Activated naive CD8-positive, alpha-beta T cell (primary cell): ENCODE measurements at regions not wholly inside any gene's neighbourhood (a gene's known extent, or its start where the extent isn't known, plus 50 kb on each side); places are given as distances from the start of the nearest gene placed in this dataset.
"Not testable (repeated sequence)": the region's sequence is repeated elsewhere in the genome, so short reads cannot be mapped to it uniquely, and the experiment has no call there.

ENCODE experiments used
- H3K27ac Mint-ChIP-seq: one replicate; pipeline ENCODE4 v1.8.0; 2021; ENCODE audit warnings: mixed read lengths
- H3K27me3 Mint-ChIP-seq: one replicate; pipeline ENCODE4 v1.8.0; 2021; ENCODE audit warnings: mixed read lengths
- H3K36me3 Mint-ChIP-seq: one replicate; pipeline ENCODE4 v1.8.0; 2021; ENCODE audit warnings: mixed read lengths
- H3K4me1 Mint-ChIP-seq: one replicate; pipeline ENCODE4 v1.8.0; 2021; ENCODE audit warnings: low read depth, mixed read lengths
- H3K4me3 Mint-ChIP-seq: one replicate; pipeline ENCODE4 v1.8.0; 2021; ENCODE audit warnings: mild to moderate bottlenecking, mixed read lengths
- H3K9me3 Mint-ChIP-seq: one replicate; pipeline ENCODE4 v1.8.0; 2021; ENCODE audit warnings: low read depth, mixed read lengths

GRCh38 chr4:13793020-13793710, 165.6 kb upstream of the BOD1L1 start:
- H3K9me3 Mint-ChIP-seq = no peaks in the 10 kb centered on the region
- no peak overlapping the region for H3K27ac Mint-ChIP-seq
- peaks cover 15% of the 10 kb centered on the region for H3K27me3 Mint-ChIP-seq
- no peaks in the 10 kb centered on the region for H3K4me1 Mint-ChIP-seq
- no peak overlapping the region for H3K4me3 Mint-ChIP-seq
- H3K36me3 Mint-ChIP-seq = no peaks in the 10 kb centered on the region

- no peak overlapping the region for H3K4me3 Mint-ChIP-seq
- no peaks in the 10 kb centered on the region for H3K9me3 Mint-ChIP-seq
- H3K36me3 Mint-ChIP-seq = no peaks in the 10 kb centered on the region
- no peaks in the 10 kb centered on the region for H3K4me1 Mint-ChIP-seq
- peaks cover 15% of the 10 kb centered on the region for H3K27me3 Mint-ChIP-seq
- H3K27ac Mint-ChIP-seq = no peak overlapping the region
These were observed 167.5 kb upstream of the BOD1L1 start for GRCh38 chr4:13794819-13795565.

DNA sequence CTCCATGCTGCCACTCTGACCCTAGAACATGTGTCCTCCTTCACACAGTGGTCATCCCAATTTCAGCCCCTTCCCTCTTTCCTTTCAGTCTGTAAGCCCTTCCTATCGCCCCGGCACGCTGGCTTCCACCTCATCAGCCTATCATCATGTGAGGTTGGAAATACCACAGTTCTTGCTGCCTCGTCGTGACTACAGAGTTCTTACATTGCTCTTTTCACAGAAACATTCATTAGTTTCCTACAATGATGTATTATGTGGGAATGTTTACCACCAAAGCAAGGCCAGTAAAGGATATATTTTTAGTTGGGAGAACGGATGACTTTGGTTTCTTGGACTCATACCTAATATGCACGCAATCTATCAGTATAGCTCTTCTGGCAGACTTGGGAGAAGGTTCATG, 169.5 kb upstream of the BOD1L1 start:
- Mint-ChIP-seq H3K36me3 (no peaks in the 10 kb centered on the region), H3K4me1 (no peaks in the 10 kb centered on the region), H3K9me3 (no peaks in the 10 kb centered on the region), H3K4me3 (no peak overlapping the region), H3K27me3 (peaks cover 13% of the 10 kb centered on the region), H3K27ac (no peak overlapping the region)

DNA sequence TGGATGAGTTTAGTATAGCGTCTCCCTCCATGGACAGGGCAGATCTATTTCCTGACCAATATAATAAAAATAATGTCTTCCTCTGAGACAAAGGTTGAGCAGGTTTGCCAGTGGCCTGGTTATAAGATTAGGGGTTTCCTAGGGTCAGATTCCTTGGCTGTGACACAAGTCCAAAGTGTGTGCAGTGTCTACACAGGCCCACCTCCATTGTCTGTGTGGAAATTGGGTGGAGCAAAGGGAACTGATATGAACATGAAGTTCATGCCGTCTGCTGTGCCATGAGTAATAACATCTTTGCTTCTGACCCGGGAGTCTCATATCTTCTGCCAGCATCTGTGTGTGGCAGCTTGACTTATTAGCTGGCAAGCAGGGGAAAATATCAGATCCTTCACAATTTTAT, 187.7 kb upstream of the BOD1L1 start:
- Mint-ChIP-seq H3K27ac (no peak overlapping the region), H3K27me3 (no peaks in the 10 kb centered on the region), H3K36me3 (no peaks in the 10 kb centered on the region), H3K4me1 (no peaks in the 10 kb centered on the region), H3K9me3 (no peaks in the 10 kb centered on the region), H3K4me3 (no peak overlapping the region)

- no peaks in the 10 kb centered on the region for H3K27me3 Mint-ChIP-seq
- no peaks in the 10 kb centered on the region for H3K9me3 Mint-ChIP-seq
- H3K27ac Mint-ChIP-seq = no peak overlapping the region
- H3K4me1 Mint-ChIP-seq = no peaks in the 10 kb centered on the region
- H3K36me3 Mint-ChIP-seq = no peaks in the 10 kb centered on the region
- no peak overlapping the region for H3K4me3 Mint-ChIP-seq
These were observed 188.9 kb upstream of the BOD1L1 start for GRCh38 chr4:13816472-13816871.

GRCh38 chr4:13821522-13821921, 194.0 kb upstream of the BOD1L1 start:
- H3K36me3 Mint-ChIP-seq = no peaks in the 10 kb centered on the region
- no peak overlapping the region for H3K4me3 Mint-ChIP-seq
- H3K27ac Mint-ChIP-seq = no peak overlapping the region
- no peaks in the 10 kb centered on the region for H3K27me3 Mint-ChIP-seq
- H3K4me1 Mint-ChIP-seq = no peaks in the 10 kb centered on the region
- H3K9me3 Mint-ChIP-seq = peaks cover 7% of the 10 kb centered on the region

DNA sequence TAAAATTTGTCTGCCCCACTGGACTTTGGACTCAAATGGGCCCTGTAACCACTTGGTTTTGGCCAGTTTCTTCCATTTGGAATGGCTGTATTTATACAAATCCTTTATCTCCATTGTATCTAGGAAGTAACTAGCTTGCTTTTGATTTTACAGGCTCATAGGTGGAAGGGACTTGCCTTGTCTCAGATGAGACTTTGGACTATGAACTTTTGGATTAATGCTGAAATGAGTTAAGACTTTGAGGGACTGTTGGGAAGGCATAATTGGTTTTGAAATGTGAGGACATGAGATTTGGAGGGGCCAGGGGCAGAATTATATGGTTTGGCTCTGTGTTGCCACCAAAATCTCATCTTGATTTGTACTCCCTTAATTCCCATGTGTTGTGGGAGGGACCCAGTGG, 198.3 kb upstream of the BOD1L1 start:
- not testable (repeated sequence) for H3K36me3 Mint-ChIP-seq, H3K4me1 Mint-ChIP-seq, H3K27me3 Mint-ChIP-seq, H3K9me3 Mint-ChIP-seq, H3K4me3 Mint-ChIP-seq, H3K27ac Mint-ChIP-seq

GRCh38 chr4:13829457-13829856, 201.9 kb upstream of the BOD1L1 start:
- Mint-ChIP-seq H3K4me3 (no peak overlapping the region), H3K9me3 (peaks cover 4% of the 10 kb centered on the region), H3K27ac (no peak overlapping the region), H3K36me3 (no peaks in the 10 kb centered on the region), H3K4me1 (no peaks in the 10 kb centered on the region), H3K27me3 (no peaks in the 10 kb centered on the region)

DNA sequence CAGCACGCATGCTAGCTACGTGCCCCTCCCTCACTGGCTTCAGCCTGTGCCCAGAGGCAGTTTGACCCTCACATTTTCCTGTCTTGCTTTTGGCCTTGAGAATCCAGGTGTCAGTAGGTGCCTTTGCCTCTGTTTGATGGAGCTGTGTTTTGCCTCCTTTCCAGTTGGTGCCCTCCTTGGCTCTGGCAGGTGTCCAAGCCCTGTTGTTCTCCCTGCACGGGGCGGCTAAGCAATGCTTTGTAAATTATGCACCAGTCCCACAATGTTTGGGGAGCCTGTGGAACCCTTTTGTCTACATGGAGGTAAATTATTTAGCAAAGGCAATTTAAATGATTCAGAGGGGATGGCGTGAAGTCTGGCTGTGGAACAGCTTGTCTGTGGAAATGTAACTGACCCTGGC, 202.9 kb upstream of the BOD1L1 start:
- peaks cover 4% of the 10 kb centered on the region for H3K9me3 Mint-ChIP-seq
- H3K4me3 Mint-ChIP-seq = no peak overlapping the region
- H3K27me3 Mint-ChIP-seq = no peaks in the 10 kb centered on the region
- H3K4me1 Mint-ChIP-seq = no peaks in the 10 kb centered on the region
- no peak overlapping the region for H3K27ac Mint-ChIP-seq
- no peaks in the 10 kb centered on the region for H3K36me3 Mint-ChIP-seq

DNA sequence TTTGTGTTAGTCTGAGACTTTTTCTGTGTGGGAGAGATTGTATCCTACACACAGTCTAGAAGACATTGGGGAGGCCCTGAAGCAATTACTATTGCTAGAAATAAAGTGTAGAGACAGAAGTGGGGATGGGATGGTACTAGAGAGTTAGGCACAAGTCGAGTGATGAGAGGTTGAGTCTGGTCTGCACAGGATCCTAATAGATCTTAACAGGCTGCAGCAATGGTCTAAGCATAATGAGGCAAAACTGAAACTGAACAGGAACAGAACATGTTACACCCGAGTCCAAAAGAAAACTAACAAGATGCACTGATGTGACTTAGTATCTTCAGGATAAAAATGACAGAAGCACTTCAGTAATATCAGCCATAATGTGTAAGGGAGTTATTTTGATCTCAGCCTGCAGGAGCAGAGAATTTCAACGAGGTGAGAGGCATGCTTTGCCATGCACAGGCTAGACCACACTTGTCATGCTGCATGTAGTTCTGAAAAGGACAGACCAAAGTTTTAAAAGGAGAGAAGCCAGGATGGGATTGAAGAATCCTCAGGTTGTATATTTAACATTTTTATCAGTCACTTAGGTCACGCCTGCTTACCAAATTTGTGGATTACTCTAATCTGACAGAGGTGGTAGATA, 205.8 kb upstream of the BOD1L1 start:
- Mint-ChIP-seq H3K36me3 (no peaks in the 10 kb centered on the region), H3K4me3 (no peak overlapping the region), H3K4me1 (no peaks in the 10 kb centered on the region), H3K27me3 (no peaks in the 10 kb centered on the region), H3K27ac (no peak overlapping the region), H3K9me3 (no peaks in the 10 kb centered on the region)

DNA sequence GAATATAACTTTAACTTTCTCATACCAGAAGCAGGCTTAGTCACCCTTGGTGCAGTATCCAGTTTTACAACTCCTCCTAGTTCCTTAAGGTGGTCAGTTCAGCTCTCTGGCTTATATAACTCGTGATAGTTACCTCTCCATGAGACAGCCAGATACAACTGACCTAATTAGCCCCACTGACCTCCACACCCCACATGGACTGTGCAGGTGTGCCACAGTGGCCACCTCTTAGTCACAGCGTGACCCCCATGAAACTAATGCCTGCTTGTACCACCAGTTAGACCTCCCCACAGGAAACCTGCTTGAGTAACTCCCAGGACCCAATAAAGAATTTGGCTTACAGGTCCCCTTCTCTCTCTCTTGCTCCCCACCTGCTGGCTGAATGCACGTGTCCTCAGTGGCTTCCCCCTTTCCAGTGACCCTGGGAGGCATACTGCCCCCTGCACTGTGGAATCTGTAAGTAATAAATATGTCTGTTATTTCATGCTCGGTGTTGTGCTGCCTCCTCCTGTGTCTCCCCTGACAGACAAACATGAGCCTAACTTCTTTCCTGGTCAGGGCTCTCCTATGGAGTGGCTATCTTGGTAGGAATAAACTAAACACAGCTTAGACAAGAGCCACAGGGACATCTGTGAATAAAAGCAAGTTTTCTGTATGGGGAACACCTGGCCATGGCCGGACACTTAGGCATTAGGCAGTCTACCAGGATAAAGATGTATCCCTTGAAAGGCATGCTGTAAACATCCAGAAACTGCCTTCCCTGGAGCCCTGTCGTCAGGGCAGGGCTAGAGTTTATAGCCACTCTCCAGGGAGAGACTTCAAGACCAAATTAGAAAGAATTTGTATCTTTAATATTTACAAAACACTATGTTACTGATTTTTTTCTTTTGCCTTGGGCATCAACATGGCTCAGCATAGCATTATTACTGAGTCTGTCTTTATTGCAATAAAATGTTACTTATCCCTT, 209.7 kb upstream of the BOD1L1 start:
- H3K27me3 Mint-ChIP-seq = no peaks in the 10 kb centered on the region
- no peaks in the 10 kb centered on the region for H3K4me1 Mint-ChIP-seq
- H3K9me3 Mint-ChIP-seq = no peaks in the 10 kb centered on the region
- H3K36me3 Mint-ChIP-seq = no peaks in the 10 kb centered on the region
- no peak overlapping the region for H3K27ac Mint-ChIP-seq
- H3K4me3 Mint-ChIP-seq = no peak overlapping the region

GRCh38 chr4:13840502-13841190, 213.1 kb upstream of the BOD1L1 start:
- no peaks in the 10 kb centered on the region for H3K4me1 Mint-ChIP-seq
- H3K27me3 Mint-ChIP-seq = no peaks in the 10 kb centered on the region
- no peak overlapping the region for H3K27ac Mint-ChIP-seq
- no peak overlapping the region for H3K4me3 Mint-ChIP-seq
- H3K36me3 Mint-ChIP-seq = no peaks in the 10 kb centered on the region
- H3K9me3 Mint-ChIP-seq = no peaks in the 10 kb centered on the region

DNA sequence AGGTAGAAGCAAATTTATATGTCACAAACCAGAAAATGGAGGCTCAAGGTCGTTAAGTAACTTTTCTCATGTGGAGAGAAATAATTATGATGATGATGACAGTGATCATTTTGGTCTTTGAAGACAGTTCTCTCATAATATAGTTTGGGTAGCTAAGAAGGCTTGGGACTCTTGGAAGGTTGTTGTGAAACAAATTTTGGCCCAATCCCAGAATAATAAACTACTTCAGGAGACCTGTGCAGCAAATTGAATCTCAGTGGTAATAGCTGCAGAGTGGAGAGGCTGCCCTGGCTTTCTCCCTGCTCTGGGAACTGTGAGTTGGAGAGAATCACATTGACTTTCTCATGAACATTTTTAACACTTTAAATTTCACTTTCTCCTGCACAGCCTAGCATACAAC, 217.2 kb upstream of the BOD1L1 start:
- no peaks in the 10 kb centered on the region for H3K27me3 Mint-ChIP-seq
- no peak overlapping the region for H3K27ac Mint-ChIP-seq
- peaks cover 3% of the 10 kb centered on the region for H3K4me1 Mint-ChIP-seq
- H3K36me3 Mint-ChIP-seq = no peaks in the 10 kb centered on the region
- H3K4me3 Mint-ChIP-seq = no peak overlapping the region
- H3K9me3 Mint-ChIP-seq = peaks cover 4% of the 10 kb centered on the region

- peaks cover 3% of the 10 kb centered on the region for H3K4me1 Mint-ChIP-seq
- no peak overlapping the region for H3K27ac Mint-ChIP-seq
- no peaks in the 10 kb centered on the region for H3K36me3 Mint-ChIP-seq
- no peaks in the 10 kb centered on the region for H3K27me3 Mint-ChIP-seq
- peaks cover 4% of the 10 kb centered on the region for H3K9me3 Mint-ChIP-seq
- H3K4me3 Mint-ChIP-seq = no peak overlapping the region
These were observed 222.3 kb upstream of the BOD1L1 start for GRCh38 chr4:13849778-13850177.
